HG02885 (cell line): ENCODE measurements at regions not wholly inside any gene's neighbourhood (a gene's known extent, or its start where the extent isn't known, plus 50 kb on each side); places are given as distances from the start of the nearest gene placed in this dataset.

ENCODE experiments used
- ATAC-seq: cut with Tn5 transposase; IDR thresholded peaks from one replicate; pipeline ENCODE4 v1.9.1; 2021; ENCODE audit warnings: mild to moderate bottlenecking; ENCODE audit not compliant: unreplicated experiment, poor library complexity

GRCh38 chr7:22913158-22913557 lies 90.5 kb upstream of the TOMM7 start:
- ATAC-seq = no peak

- no peak for ATAC-seq
Observed at GRCh38 chr7:22911889-22912288, 89.2 kb upstream of the TOMM7 start.

GRCh38 chr7:22909917-22910316 lies 87.3 kb upstream of the TOMM7 start:
- ATAC-seq = no peak

GRCh38 chr7:22907805-22908204 lies 85.2 kb upstream of the TOMM7 start:
- no peak for ATAC-seq

GRCh38 chr7:22900784-22901183 lies 78.1 kb upstream of the TOMM7 start:
- ATAC-seq = no peak

GRCh38 chr7:22900101-22900500 lies 77.5 kb upstream of the TOMM7 start:
- no peak for ATAC-seq

GRCh38 chr7:22896917-22897316 lies 74.3 kb upstream of the TOMM7 start:
- ATAC-seq = no peak

- ATAC-seq = no peak
Observed at GRCh38 chr7:22895828-22896165, 73.1 kb upstream of the TOMM7 start.

GRCh38 chr7:22895140-22895827 lies 72.6 kb upstream of the TOMM7 start:
- ATAC-seq = no peak

GRCh38 chr7:22894546-22894945 lies 71.9 kb upstream of the TOMM7 start:
- ATAC-seq = no peak

- no peak for ATAC-seq
Observed at GRCh38 chr7:22890773-22891172, 68.1 kb upstream of the TOMM7 start.

- ATAC-seq = peak; percentile 95
Observed at GRCh38 chr7:22885797-22886261, 63.2 kb upstream of the TOMM7 start.

GRCh38 chr7:22884911-22885788 lies 62.5 kb upstream of the TOMM7 start:
- ATAC-seq = peak; percentile 52

GRCh38 chr7:22882106-22882505 lies 59.5 kb upstream of the TOMM7 start:
- ATAC-seq = no peak

GRCh38 chr7:22879709-22880306 lies 57.2 kb upstream of the TOMM7 start:
- ATAC-seq = no peak

- no peak for ATAC-seq
Observed at GRCh38 chr7:22879280-22879679, 56.6 kb upstream of the TOMM7 start.

GRCh38 chr7:22876986-22877729 lies 54.5 kb upstream of the TOMM7 start:
- no peak for ATAC-seq

GRCh38 chr7:22875470-22875869 lies 52.8 kb upstream of the TOMM7 start:
- no peak for ATAC-seq

GRCh38 chr7:22874904-22875303 lies 52.3 kb upstream of the TOMM7 start:
- ATAC-seq = no peak
